AG09319 (cell line): ENCODE measurements at regions not wholly inside any gene's neighbourhood (a gene's known extent, or its start where the extent isn't known, plus 50 kb on each side); places are given as distances from the start of the nearest gene placed in this dataset.

Experiments used
- DNase-seq: peaks from one replicate; pipeline ENCODE4 v3.0.0-alpha.2; 2010; ENCODE audit warnings: low read depth; ENCODE audit errors: extremely low read depth
- TF ChIP-seq, protein P1 (sequence below): IDR thresholded peaks from 2 replicates; pipeline ENCODE4 v1.5.1; 2011; ENCODE audit warnings: low read depth, mild to moderate bottlenecking, inconsistent platforms, low read length, moderate library complexity

- TF ChIP-seq, protein P1, sequence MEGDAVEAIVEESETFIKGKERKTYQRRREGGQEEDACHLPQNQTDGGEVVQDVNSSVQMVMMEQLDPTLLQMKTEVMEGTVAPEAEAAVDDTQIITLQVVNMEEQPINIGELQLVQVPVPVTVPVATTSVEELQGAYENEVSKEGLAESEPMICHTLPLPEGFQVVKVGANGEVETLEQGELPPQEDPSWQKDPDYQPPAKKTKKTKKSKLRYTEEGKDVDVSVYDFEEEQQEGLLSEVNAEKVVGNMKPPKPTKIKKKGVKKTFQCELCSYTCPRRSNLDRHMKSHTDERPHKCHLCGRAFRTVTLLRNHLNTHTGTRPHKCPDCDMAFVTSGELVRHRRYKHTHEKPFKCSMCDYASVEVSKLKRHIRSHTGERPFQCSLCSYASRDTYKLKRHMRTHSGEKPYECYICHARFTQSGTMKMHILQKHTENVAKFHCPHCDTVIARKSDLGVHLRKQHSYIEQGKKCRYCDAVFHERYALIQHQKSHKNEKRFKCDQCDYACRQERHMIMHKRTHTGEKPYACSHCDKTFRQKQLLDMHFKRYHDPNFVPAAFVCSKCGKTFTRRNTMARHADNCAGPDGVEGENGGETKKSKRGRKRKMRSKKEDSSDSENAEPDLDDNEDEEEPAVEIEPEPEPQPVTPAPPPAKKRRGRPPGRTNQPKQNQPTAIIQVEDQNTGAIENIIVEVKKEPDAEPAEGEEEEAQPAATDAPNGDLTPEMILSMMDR, result no peak
- no peak for DNase-seq
Observed at GRCh38 chr10:8378198-8378983, 323.9 kb downstream of the GATA3 start.

- TF ChIP-seq, protein P1, result no peak
- DNase-seq, result no peak
Observed at GRCh38 chr10:8379906-8380832, 325.7 kb downstream of the GATA3 start.

DNA sequence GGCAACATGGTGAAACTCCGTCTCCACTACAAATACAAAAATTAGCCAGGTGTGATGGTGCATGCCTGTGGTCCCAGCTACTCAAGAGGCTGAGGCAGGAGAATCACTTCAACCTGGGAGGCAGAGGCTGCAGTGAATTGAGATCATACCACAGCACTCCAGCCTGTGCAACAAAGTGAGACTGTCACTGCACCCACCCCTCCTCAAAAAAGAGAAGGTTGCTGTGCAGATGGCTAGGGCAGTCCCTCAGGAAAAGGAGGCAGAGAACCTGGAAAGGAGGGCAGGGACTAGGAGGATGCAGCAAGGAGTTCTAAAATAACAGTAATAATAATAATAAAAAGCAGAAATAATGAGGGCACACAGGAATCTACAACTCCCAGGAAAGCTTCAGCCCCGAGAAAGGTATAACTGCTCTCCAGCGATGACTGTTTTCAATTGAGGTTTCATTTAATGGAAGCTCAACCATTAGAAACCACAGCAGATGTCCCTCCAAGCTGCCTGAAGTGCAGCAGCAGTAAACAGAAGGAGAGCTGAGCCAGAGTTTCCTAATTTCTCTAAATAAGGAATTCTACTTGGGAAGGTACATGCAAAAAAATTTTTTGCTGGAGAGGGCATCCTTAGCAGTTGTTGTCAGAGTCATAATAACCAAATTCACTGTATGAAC lies 326.5 kb downstream of the GATA3 start:
- TF ChIP-seq, protein P1, result no peak
- no peak for DNase-seq

DNA sequence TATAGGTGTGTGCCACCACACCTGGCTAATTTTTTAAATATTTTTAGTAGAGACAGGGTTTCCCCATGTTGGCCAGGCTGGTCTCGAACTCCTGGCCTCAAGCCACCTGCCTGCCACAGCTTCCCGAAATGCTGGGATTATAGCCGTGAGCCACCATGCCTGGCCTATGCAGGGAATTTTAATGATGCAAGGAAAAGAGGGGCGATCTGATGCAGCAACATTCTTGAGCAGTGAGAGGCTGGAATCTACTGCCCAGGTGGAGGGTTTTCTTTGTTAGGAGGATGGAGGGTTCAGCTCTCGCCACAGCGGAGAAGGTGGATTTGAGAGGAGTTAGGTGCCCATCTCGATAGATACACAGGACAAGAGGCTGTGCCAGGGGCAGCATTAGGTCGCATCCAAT lies 332.3 kb downstream of the GATA3 start:
- TF ChIP-seq, protein P1, result no peak

GRCh38 chr10:8389630-8390029 lies 335.1 kb downstream of the GATA3 start:
- DNase-seq, result no peak
- TF ChIP-seq, protein P1, result no peak

More for the DNA sequence above, 332.3 kb downstream of the GATA3 start:
- DNase-seq, result no peak

DNA sequence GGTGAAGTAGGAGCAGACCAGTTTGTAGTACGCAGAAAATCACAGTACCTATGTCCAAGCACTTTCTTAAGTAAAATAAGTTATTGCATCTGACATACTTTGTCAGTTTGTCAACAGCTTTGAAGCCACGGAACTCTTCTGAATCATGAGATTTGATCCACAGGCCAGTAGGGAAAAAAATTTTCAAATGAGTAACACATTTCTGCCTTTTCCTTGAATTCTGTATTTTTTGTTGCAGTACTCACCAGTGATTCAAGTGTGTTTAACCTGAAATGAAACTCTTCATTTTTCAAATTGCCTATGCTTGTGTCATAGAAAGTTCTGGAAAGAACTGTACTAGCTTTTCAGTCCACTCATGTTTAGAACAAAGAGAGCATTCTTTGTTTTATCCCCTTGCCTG lies 337.7 kb downstream of the GATA3 start:
- TF ChIP-seq, protein P1, result no peak
- DNase-seq, result no peak

DNA sequence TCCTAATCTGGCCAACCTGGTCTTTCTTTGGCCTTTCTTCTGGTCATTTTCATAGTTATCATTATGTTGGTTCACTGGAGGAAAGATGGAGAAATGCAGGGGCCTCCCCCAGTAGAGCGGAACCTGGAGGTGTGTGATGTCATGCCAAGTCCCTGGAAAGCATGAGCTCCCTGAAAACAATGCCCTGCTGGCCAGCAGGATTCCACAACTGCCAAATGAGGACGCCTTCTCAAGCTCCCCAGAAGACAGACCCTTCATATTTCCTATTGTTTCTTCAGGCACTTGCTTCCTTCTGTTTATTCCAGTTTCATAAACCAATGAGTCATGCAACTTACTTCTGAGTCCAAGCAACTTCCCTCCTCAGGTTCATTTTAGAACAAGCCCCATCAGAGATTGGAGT lies 339.0 kb downstream of the GATA3 start:
- DNase-seq, result no peak
- TF ChIP-seq, protein P1, result no peak
